TTC549 (cell line): ENCODE measurements at regions not wholly inside any gene's neighbourhood (a gene's known extent, or its start where the extent isn't known, plus 50 kb on each side); places are given as distances from the start of the nearest gene placed in this dataset.

Source experiments
- FAIRE-seq: peaks from 2 replicates; lab custom pipeline; 2012; peaks lifted over from hg19 to GRCh38; lab: Jason Lieb, UNC

GRCh38 chr7:32263611-32264010 lies 193.4 kb upstream of the PDE1C start:
- FAIRE-seq, result no peak

GRCh38 chr7:32262315-32262714 lies 192.1 kb upstream of the PDE1C start:
- no peak for FAIRE-seq

GRCh38 chr7:32259931-32260596 lies 189.9 kb upstream of the PDE1C start:
- no peak for FAIRE-seq

- no peak for FAIRE-seq
These were observed 188.1 kb upstream of the PDE1C start for GRCh38 chr7:32258265-32258664.

GRCh38 chr7:32257621-32258020 lies 187.4 kb upstream of the PDE1C start:
- FAIRE-seq, result no peak

- FAIRE-seq, result no peak
These were observed 186.6 kb upstream of the PDE1C start for GRCh38 chr7:32256811-32257210.

GRCh38 chr7:32256376-32256775 lies 186.2 kb upstream of the PDE1C start:
- no peak for FAIRE-seq

GRCh38 chr7:32255036-32255435 lies 184.8 kb upstream of the PDE1C start:
- no peak for FAIRE-seq

- no peak for FAIRE-seq
These were observed 183.1 kb upstream of the PDE1C start for GRCh38 chr7:32253299-32253698.

- no peak for FAIRE-seq
These were observed 181.5 kb upstream of the PDE1C start for GRCh38 chr7:32251659-32252058.

GRCh38 chr7:32250471-32251260 lies 180.5 kb upstream of the PDE1C start:
- no peak for FAIRE-seq

GRCh38 chr7:32250003-32250402 lies 179.8 kb upstream of the PDE1C start:
- FAIRE-seq, result no peak

GRCh38 chr7:32248522-32248921 lies 178.3 kb upstream of the PDE1C start:
- no peak for FAIRE-seq

- no peak for FAIRE-seq
These were observed 174.7 kb upstream of the PDE1C start for GRCh38 chr7:32244806-32245345.

GRCh38 chr7:32243687-32244290 lies 173.6 kb upstream of the PDE1C start:
- FAIRE-seq, result no peak

GRCh38 chr7:32242436-32242835 lies 172.2 kb upstream of the PDE1C start:
- no peak for FAIRE-seq

GRCh38 chr7:32241636-32242035 lies 171.4 kb upstream of the PDE1C start:
- no peak for FAIRE-seq

GRCh38 chr7:32239764-32240163 lies 169.6 kb upstream of the PDE1C start:
- FAIRE-seq, result no peak

GRCh38 chr7:32228601-32229000 lies 158.4 kb upstream of the PDE1C start:
- no peak for FAIRE-seq

- no peak for FAIRE-seq
These were observed 157.5 kb upstream of the PDE1C start for GRCh38 chr7:32227746-32228145.

GRCh38 chr7:32224276-32224675 lies 154.1 kb upstream of the PDE1C start:
- FAIRE-seq, result no peak

GRCh38 chr7:32223721-32224120 lies 153.5 kb upstream of the PDE1C start:
- FAIRE-seq, result no peak

GRCh38 chr7:32223071-32223650 lies 153.0 kb upstream of the PDE1C start:
- FAIRE-seq, result no peak
